PC-3 (cell line): ENCODE measurements at regions not wholly inside any gene's neighbourhood (a gene's known extent, or its start where the extent isn't known, plus 50 kb on each side); places are given as distances from the start of the nearest gene placed in this dataset.

Source experiments
- CTCF ChIP-seq: fragments of 300-600 bp; sonication (generic); conservative IDR thresholded peaks from 2 replicates; pipeline ENCODE4 v1.5.1; 2017; ENCODE audit warnings: antibody characterized with exemption, low read depth, mild to moderate bottlenecking, low read length
- EZH2phosphoT487 ChIP-seq: fragments of 300-600 bp; sonication (generic); IDR thresholded peaks from 2 replicates; pipeline ENCODE4 v1.6.1; 2018; ENCODE audit warnings: mild to moderate bottlenecking, antibody characterized with exemption, low read length, borderline replicate concordance

GRCh38 chr18:76231402-76231801 lies 263.6 kb downstream of the ZNF516 start:
- TF ChIP-seq CTCF, result no peak
- TF ChIP-seq EZH2phosphoT487, result no peak
